Panc1 (cell line): ENCODE measurements at regions not wholly inside any gene's neighbourhood (a gene's known extent, or its start where the extent isn't known, plus 50 kb on each side); places are given as distances from the start of the nearest gene placed in this dataset.

Experiments used
- CTCF ChIP-seq: fragments of 450-650 bp; IDR thresholded peaks from 2 replicates; pipeline ENCODE4 v1.5.1; 2017; ENCODE audit warnings: mild to moderate bottlenecking
- REST ChIP-seq, 2 experiments: IDR thresholded peaks; 2 replicates each; pipeline ENCODE4 v1.6.1; 2011 to 2012; ENCODE audit warnings: low read depth in 2 of 2, control low read depth in 1 of 2, low read length in 1 of 2, mild to moderate bottlenecking in 1 of 2, moderate library complexity in 1 of 2; ENCODE audit not compliant: insufficient read depth in 1 of 2
- SIN3A ChIP-seq: IDR thresholded peaks from 2 replicates; pipeline ENCODE4 v1.6.1; 2012; ENCODE audit warnings: low read depth, mild to moderate bottlenecking, low read length, moderate library complexity, borderline replicate concordance; ENCODE audit not compliant: insufficient read depth

GRCh38 chr6:100144991-100145390 is 151.0 kb upstream of the MCHR2 start:
- TF ChIP-seq REST (IDR thresholded peaks at IDR 0.05; ENCODE audit: insufficient read depth in 1 of 2, low read depth in 2 of 2, low read length in 1 of 2): no peak
- TF ChIP-seq CTCF: no peak
- TF ChIP-seq SIN3A: no peak
